ENCODE measurements at regions not wholly inside any gene's neighbourhood (a gene's known extent, or its start where the extent isn't known, plus 50 kb on each side); places are given as distances from the start of the nearest gene placed in this dataset.

GRCh38 chr16:59046335-59046734 lies 312.2 kb upstream of the GOT2 start:
- DNase-seq (ENCODE audit: low read depth in 2 of 2) = no peak
- H3K4me3 ChIP-seq (replicated peaks in 1 of 2; ENCODE audit: low read depth in 2 of 2, low read length in 2 of 2) = no peak overlapping the region
- no peak for TF ChIP-seq CTCF (IDR thresholded peaks at IDR 0.05; ENCODE audit: low read depth, low read length)

GRCh38 chr16:59045501-59045900 lies 311.4 kb upstream of the GOT2 start:
- TF ChIP-seq CTCF (IDR thresholded peaks at IDR 0.05; ENCODE audit: low read depth, low read length) = no peak
- H3K4me3 ChIP-seq (replicated peaks in 1 of 2; ENCODE audit: low read depth in 2 of 2, low read length in 2 of 2) = no peak overlapping the region
- no peak for DNase-seq (ENCODE audit: low read depth in 2 of 2)

- no peak for DNase-seq (ENCODE audit: low read depth in 2 of 2)
- TF ChIP-seq CTCF (IDR thresholded peaks at IDR 0.05; ENCODE audit: low read depth, low read length) = no peak
- H3K4me3 ChIP-seq (replicated peaks in 1 of 2; ENCODE audit: low read depth in 2 of 2, low read length in 2 of 2) = no peak overlapping the region
Observed at GRCh38 chr16:59044616-59045015, 310.5 kb upstream of the GOT2 start.

GRCh38 chr16:59042301-59042700 lies 308.2 kb upstream of the GOT2 start:
- DNase-seq (ENCODE audit: low read depth in 2 of 2) = no peak
- no peak overlapping the region for H3K4me3 ChIP-seq (replicated peaks in 1 of 2; ENCODE audit: low read depth in 2 of 2, low read length in 2 of 2)
- TF ChIP-seq CTCF (IDR thresholded peaks at IDR 0.05; ENCODE audit: low read depth, low read length) = no peak

GRCh38 chr16:59039066-59039720 lies 305.1 kb upstream of the GOT2 start:
- no peak for TF ChIP-seq CTCF (IDR thresholded peaks at IDR 0.05; ENCODE audit: low read depth, low read length)
- H3K4me3 ChIP-seq (replicated peaks in 1 of 2; ENCODE audit: low read depth in 2 of 2, low read length in 2 of 2) = no peak overlapping the region
- DNase-seq (ENCODE audit: low read depth in 2 of 2) = no peak

- no peak for DNase-seq (ENCODE audit: low read depth in 2 of 2)
- TF ChIP-seq CTCF (IDR thresholded peaks at IDR 0.05; ENCODE audit: low read depth, low read length) = no peak
Observed at GRCh38 chr16:59030923-59031485, 296.9 kb upstream of the GOT2 start.

GRCh38 chr16:59021751-59022150 lies 287.6 kb upstream of the GOT2 start:
- H3K4me3 ChIP-seq (replicated peaks in 1 of 2; ENCODE audit: low read depth in 2 of 2, low read length in 2 of 2) = no peak overlapping the region
- no peak for DNase-seq (ENCODE audit: low read depth in 2 of 2)
- TF ChIP-seq CTCF (IDR thresholded peaks at IDR 0.05; ENCODE audit: low read depth, low read length) = no peak

More at GRCh38 chr16:59030923-59031485, 296.9 kb upstream of the GOT2 start:
- no peak overlapping the region for H3K4me3 ChIP-seq (replicated peaks in 1 of 2; ENCODE audit: low read depth in 2 of 2, low read length in 2 of 2)
